ENCODE measurements at regions not wholly inside any gene's neighbourhood (a gene's known extent, or its start where the extent isn't known, plus 50 kb on each side); places are given as distances from the start of the nearest gene placed in this dataset.
"Not testable (repeated sequence)": the region's sequence is repeated elsewhere in the genome, so short reads cannot be mapped to it uniquely, and the experiment has no call there.

GRCh38 chr13:64617231-64617630 is 2612.9 kb downstream of the PCDH9 start:
- no peak for DNase-seq

GRCh38 chr13:64591971-64592370 is 2638.2 kb downstream of the PCDH9 start:
- no peak for DNase-seq

- peak; percentile 38 for DNase-seq
Observed at GRCh38 chr13:64579331-64579730, 2650.8 kb downstream of the PCDH9 start.

- no peak for DNase-seq
Observed at GRCh38 chr13:64568748-64569147, 2661.4 kb downstream of the PCDH9 start.

GRCh38 chr13:64558031-64558430 is 2672.1 kb downstream of the PCDH9 start:
- DNase-seq = not testable (repeated sequence)

- no peak for DNase-seq
Observed at GRCh38 chr13:64556376-64556775, 2673.8 kb downstream of the PCDH9 start.

GRCh38 chr13:64553411-64554129 is 2676.6 kb downstream of the PCDH9 start:
- DNase-seq = no peak

GRCh38 chr13:64551755-64552154 is 2678.4 kb downstream of the PCDH9 start:
- no peak for DNase-seq

- no peak for DNase-seq
Observed at GRCh38 chr13:64546371-64546770, 2683.8 kb downstream of the PCDH9 start.

GRCh38 chr13:64540976-64541375 is 2689.2 kb downstream of the PCDH9 start:
- no peak for DNase-seq

GRCh38 chr13:64540468-64540867 is 2689.7 kb downstream of the PCDH9 start:
- no peak for DNase-seq

- DNase-seq = no peak
Observed at GRCh38 chr13:64538711-64539110, 2691.4 kb downstream of the PCDH9 start.

- no peak for DNase-seq
Observed at GRCh38 chr13:64534302-64534701, 2695.8 kb downstream of the PCDH9 start.

- DNase-seq = no peak
Observed at GRCh38 chr13:64531400-64531799, 2698.7 kb downstream of the PCDH9 start.

GRCh38 chr13:64529874-64530485 is 2700.2 kb downstream of the PCDH9 start:
- no peak for DNase-seq

GRCh38 chr13:64528838-64529237 is 2701.3 kb downstream of the PCDH9 start:
- DNase-seq = no peak

GRCh38 chr13:64527561-64527960 is 2702.6 kb downstream of the PCDH9 start:
- DNase-seq = no peak

GRCh38 chr13:64525687-64526086 is 2704.4 kb downstream of the PCDH9 start:
- DNase-seq = no peak

GRCh38 chr13:64510747-64511146 is 2719.4 kb downstream of the PCDH9 start:
- no peak for DNase-seq

GRCh38 chr13:64506246-64506645 is 2723.9 kb downstream of the PCDH9 start:
- DNase-seq = no peak

- DNase-seq = no peak
Observed at GRCh38 chr13:64505336-64505910, 2724.7 kb downstream of the PCDH9 start.

GRCh38 chr13:64488731-64489130 is 2741.4 kb downstream of the PCDH9 start:
- no peak for DNase-seq

GRCh38 chr13:64482373-64482772 is 2747.8 kb downstream of the PCDH9 start:
- no peak for DNase-seq

- no peak for DNase-seq
Observed at GRCh38 chr13:64480672-64481071, 2749.5 kb downstream of the PCDH9 start.
